ENCODE measurements at regions not wholly inside any gene's neighbourhood (a gene's known extent, or its start where the extent isn't known, plus 50 kb on each side); places are given as distances from the start of the nearest gene placed in this dataset.

GRCh38 chr12:104863296-104863948 is 94.7 kb downstream of the SLC41A2 start:
- no peak for DNase-seq (ENCODE audit: low read depth in 4 of 4, low spot score in 3 of 4)

GRCh38 chr12:104858611-104859543 is 99.2 kb downstream of the SLC41A2 start:
- no peak for DNase-seq (ENCODE audit: low read depth in 4 of 4, low spot score in 3 of 4)

GRCh38 chr12:104856531-104856930 is 101.6 kb downstream of the SLC41A2 start:
- no peak for DNase-seq (ENCODE audit: low read depth in 4 of 4, low spot score in 3 of 4)

- DNase-seq (ENCODE audit: low read depth in 4 of 4, low spot score in 3 of 4) = no peak
Measured at GRCh38 chr12:104855599-104855998, 102.5 kb downstream of the SLC41A2 start.

- no peak for DNase-seq (ENCODE audit: low read depth in 4 of 4, low spot score in 3 of 4)
Measured at GRCh38 chr12:104852896-104853295, 105.2 kb downstream of the SLC41A2 start.

GRCh38 chr12:104852102-104852501 is 106.0 kb downstream of the SLC41A2 start:
- no peak for DNase-seq (ENCODE audit: low read depth in 4 of 4, low spot score in 3 of 4)

GRCh38 chr12:104850781-104851180 is 107.3 kb downstream of the SLC41A2 start:
- DNase-seq (ENCODE audit: low read depth in 4 of 4, low spot score in 3 of 4) = no peak

- DNase-seq (ENCODE audit: low read depth in 4 of 4, low spot score in 3 of 4) = no peak
Measured at GRCh38 chr12:104846056-104846767, 111.9 kb downstream of the SLC41A2 start.

- DNase-seq (ENCODE audit: low read depth in 4 of 4, low spot score in 3 of 4) = no peak
Measured at GRCh38 chr12:104844123-104844522, 114.0 kb downstream of the SLC41A2 start.

- no peak for DNase-seq (ENCODE audit: low read depth in 4 of 4, low spot score in 3 of 4)
Measured at GRCh38 chr12:104840262-104840661, 117.8 kb downstream of the SLC41A2 start.

- no peak for DNase-seq (ENCODE audit: low read depth in 4 of 4, low spot score in 3 of 4)
Measured at GRCh38 chr12:104835317-104835716, 122.8 kb downstream of the SLC41A2 start.

- DNase-seq (ENCODE audit: low read depth in 4 of 4, low spot score in 3 of 4) = no peak
Measured at GRCh38 chr12:104834607-104835006, 123.5 kb downstream of the SLC41A2 start.

- DNase-seq (ENCODE audit: low read depth in 4 of 4, low spot score in 3 of 4) = no peak
Measured at GRCh38 chr12:104833756-104834155, 124.3 kb downstream of the SLC41A2 start.

- DNase-seq (ENCODE audit: low read depth in 4 of 4, low spot score in 3 of 4) = no peak
Measured at GRCh38 chr12:104828015-104828414, 130.1 kb downstream of the SLC41A2 start.

- no peak for DNase-seq (ENCODE audit: low read depth in 4 of 4, low spot score in 3 of 4)
Measured at GRCh38 chr12:104827587-104827986, 130.5 kb downstream of the SLC41A2 start.

- no peak for DNase-seq (ENCODE audit: low read depth in 4 of 4, low spot score in 3 of 4)
Measured at GRCh38 chr12:104825408-104825807, 132.7 kb downstream of the SLC41A2 start.

- no peak for DNase-seq (ENCODE audit: low read depth in 4 of 4, low spot score in 3 of 4)
Measured at GRCh38 chr12:104823985-104824461, 134.1 kb downstream of the SLC41A2 start.

GRCh38 chr12:104822941-104823340 is 135.1 kb downstream of the SLC41A2 start:
- DNase-seq (ENCODE audit: low read depth in 4 of 4, low spot score in 3 of 4) = no peak

GRCh38 chr12:104816845-104817503 is 141.1 kb downstream of the SLC41A2 start:
- no peak for DNase-seq (ENCODE audit: low read depth in 4 of 4, low spot score in 3 of 4)

- DNase-seq (ENCODE audit: low read depth in 4 of 4, low spot score in 3 of 4) = no peak
Measured at GRCh38 chr12:104815935-104816334, 142.2 kb downstream of the SLC41A2 start.

GRCh38 chr12:104814944-104815343 is 143.1 kb downstream of the SLC41A2 start:
- no peak for DNase-seq (ENCODE audit: low read depth in 4 of 4, low spot score in 3 of 4)

Data from right renal pelvis (tissue), 4 donors.